ENCODE measurements at regions not wholly inside any gene's neighbourhood (a gene's known extent, or its start where the extent isn't known, plus 50 kb on each side); places are given as distances from the start of the nearest gene placed in this dataset.

GRCh38 chr3:177745607-177746005 is 548.3 kb upstream of the TBL1XR1 start:
- no peak for DNase-seq (ENCODE audit: low spot score)

GRCh38 chr3:177746337-177746933 is 549.2 kb upstream of the TBL1XR1 start:
- DNase-seq (ENCODE audit: low spot score), result no peak

- no peak for DNase-seq (ENCODE audit: low spot score)
These were observed 552.6 kb upstream of the TBL1XR1 start for GRCh38 chr3:177749836-177750235.

GRCh38 chr3:177750436-177750835 is 553.2 kb upstream of the TBL1XR1 start:
- DNase-seq (ENCODE audit: low spot score), result no peak

- DNase-seq (ENCODE audit: low spot score), result no peak
These were observed 554.5 kb upstream of the TBL1XR1 start for GRCh38 chr3:177751770-177752169.

- no peak for DNase-seq (ENCODE audit: low spot score)
These were observed 555.5 kb upstream of the TBL1XR1 start for GRCh38 chr3:177752831-177753230.

- DNase-seq (ENCODE audit: low spot score), result peak; percentile 26
These were observed 556.3 kb upstream of the TBL1XR1 start for GRCh38 chr3:177753451-177754155.

- DNase-seq (ENCODE audit: low spot score), result no peak
These were observed 557.2 kb upstream of the TBL1XR1 start for GRCh38 chr3:177754508-177754921.

- no peak for DNase-seq (ENCODE audit: low spot score)
These were observed 560.8 kb upstream of the TBL1XR1 start for GRCh38 chr3:177758126-177758525.

- DNase-seq (ENCODE audit: low spot score), result no peak
These were observed 563.5 kb upstream of the TBL1XR1 start for GRCh38 chr3:177760803-177761202.

- no peak for DNase-seq (ENCODE audit: low spot score)
These were observed 567.2 kb upstream of the TBL1XR1 start for GRCh38 chr3:177764377-177764912.

- no peak for DNase-seq (ENCODE audit: low spot score)
These were observed 567.7 kb upstream of the TBL1XR1 start for GRCh38 chr3:177764933-177765332.

GRCh38 chr3:177770383-177771230 is 573.3 kb upstream of the TBL1XR1 start:
- DNase-seq (ENCODE audit: low spot score), result no peak

GRCh38 chr3:177771780-177772179 is 574.5 kb upstream of the TBL1XR1 start:
- DNase-seq (ENCODE audit: low spot score), result no peak

GRCh38 chr3:177772908-177773557 is 575.8 kb upstream of the TBL1XR1 start:
- no peak for DNase-seq (ENCODE audit: low spot score)

GRCh38 chr3:177773717-177774116 is 576.4 kb upstream of the TBL1XR1 start:
- DNase-seq (ENCODE audit: low spot score), result no peak

GRCh38 chr3:177776661-177777101 is 579.4 kb upstream of the TBL1XR1 start:
- no peak for DNase-seq (ENCODE audit: low spot score)

GRCh38 chr3:177777699-177778098 is 580.4 kb upstream of the TBL1XR1 start:
- DNase-seq (ENCODE audit: low spot score), result no peak

- no peak for DNase-seq (ENCODE audit: low spot score)
These were observed 581.4 kb upstream of the TBL1XR1 start for GRCh38 chr3:177778633-177779032.

GRCh38 chr3:177781686-177782161 is 584.4 kb upstream of the TBL1XR1 start:
- peak; percentile 46 for DNase-seq (ENCODE audit: low spot score)

GRCh38 chr3:177783338-177783737 is 586.1 kb upstream of the TBL1XR1 start:
- DNase-seq (ENCODE audit: low spot score), result no peak

- no peak for DNase-seq (ENCODE audit: low spot score)
These were observed 586.5 kb upstream of the TBL1XR1 start for GRCh38 chr3:177783767-177784166.
